ENCODE measurements at regions not wholly inside any gene's neighbourhood (a gene's known extent, or its start where the extent isn't known, plus 50 kb on each side); places are given as distances from the start of the nearest gene placed in this dataset.

GRCh38 chr2:198807131-198807530, 650.6 kb downstream of the SATB2 start:
- TF ChIP-seq CTCF (IDR thresholded peaks at IDR 0.05): no peak
- no peak for TF ChIP-seq POLR2A (IDR thresholded peaks at IDR 0.05)
